ENCODE measurements at regions not wholly inside any gene's neighbourhood (a gene's known extent, or its start where the extent isn't known, plus 50 kb on each side); places are given as distances from the start of the nearest gene placed in this dataset.

GRCh38 chr6:48619771-48620170, 508.8 kb upstream of the PTCHD4 start:
- DNase-seq (ENCODE audit: low read depth, low spot score) (no peak), FAIRE-seq (no peak)
- H3K4me2 ChIP-seq (ENCODE audit: control insufficient read depth, extremely low read depth, insufficient read depth, low read depth, low read length): no peak overlapping the region
- peak overlapping the region; percentile 27 for H2AFZ ChIP-seq (ENCODE audit: control insufficient read depth, low read length)
- no peaks in the 10 kb centered on the region for H3K9me3 ChIP-seq (ENCODE audit: control insufficient read depth, low read depth, low read length)
- H3K27ac ChIP-seq (ENCODE audit: control insufficient read depth, insufficient read depth, low read length): no peak overlapping the region
- H3K79me2 ChIP-seq (ENCODE audit: control insufficient read depth, insufficient read depth, low read length): no peaks in the 10 kb centered on the region
- H4K20me1 ChIP-seq (ENCODE audit: control insufficient read depth, extremely low read depth, insufficient read depth, low read length): no peaks in the 10 kb centered on the region
- no peaks in the 10 kb centered on the region for H3K36me3 ChIP-seq (ENCODE audit: control insufficient read depth in 2 of 2, extremely low read depth in 1 of 2, insufficient read depth in 2 of 2, low read length in 2 of 2)
- TF ChIP-seq EZH2 (IDR thresholded peaks at IDR 0.05; ENCODE audit: low read length) (no peak), CTCF (optimal IDR thresholded peaks at IDR 0.05 in 1 of 3, IDR thresholded peaks at IDR 0.05 in 1 of 3, conservative IDR thresholded peaks at IDR 0.05 in 1 of 3; ENCODE audit: extremely low read depth in 1 of 3, insufficient read depth in 2 of 3, low read length in 3 of 3) (no peak)
- no peaks in the 10 kb centered on the region for H3K4me1 ChIP-seq (ENCODE audit: control insufficient read depth, extremely low read depth, insufficient read depth, low read length)
- H3K9ac ChIP-seq (ENCODE audit: control insufficient read depth, extremely low read depth, insufficient read depth, low read length): no peak overlapping the region
- dilution Hi-C loops (cut with MboI; ENCODE audit: extremely low pct_ligation_motif_present, low sequenced_read_pairs): no loop called here
- no peaks in the 10 kb centered on the region for H3K27me3 ChIP-seq (ENCODE audit: control insufficient read depth, extremely low read depth, insufficient read depth, low read length)
- H3K4me3 ChIP-seq (ENCODE audit: control insufficient read depth in 2 of 3, extremely low read depth in 1 of 3, insufficient read depth in 2 of 3, low read depth in 1 of 3, low read length in 3 of 3): no peak overlapping the region
- H3K9me1 ChIP-seq (ENCODE audit: control insufficient read depth, extremely low read depth, insufficient read depth, low read length): no peaks in the 10 kb centered on the region

GRCh38 chr6:48615041-48615440, 504.0 kb upstream of the PTCHD4 start:
- Histone ChIP-seq H3K27ac (ENCODE audit: control insufficient read depth, insufficient read depth, low read length) (no peak overlapping the region), H3K9me1 (ENCODE audit: control insufficient read depth, extremely low read depth, insufficient read depth, low read length) (no peaks in the 10 kb centered on the region), H3K79me2 (ENCODE audit: control insufficient read depth, insufficient read depth, low read length) (no peaks in the 10 kb centered on the region), H3K9ac (ENCODE audit: control insufficient read depth, extremely low read depth, insufficient read depth, low read length) (no peak overlapping the region), H3K4me2 (ENCODE audit: control insufficient read depth, extremely low read depth, insufficient read depth, low read depth, low read length) (no peak overlapping the region), H4K20me1 (ENCODE audit: control insufficient read depth, extremely low read depth, insufficient read depth, low read length) (no peaks in the 10 kb centered on the region), H3K4me3 (ENCODE audit: control insufficient read depth in 2 of 3, extremely low read depth in 1 of 3, insufficient read depth in 2 of 3, low read depth in 1 of 3, low read length in 3 of 3) (no peak overlapping the region), H3K27me3 (ENCODE audit: control insufficient read depth, extremely low read depth, insufficient read depth, low read length) (no peaks in the 10 kb centered on the region), H2AFZ (ENCODE audit: control insufficient read depth, low read length) (no peak overlapping the region), H3K36me3 (ENCODE audit: control insufficient read depth in 2 of 2, extremely low read depth in 1 of 2, insufficient read depth in 2 of 2, low read length in 2 of 2) (no peaks in the 10 kb centered on the region), H3K4me1 (ENCODE audit: control insufficient read depth, extremely low read depth, insufficient read depth, low read length) (no peaks in the 10 kb centered on the region), H3K9me3 (ENCODE audit: control insufficient read depth, low read depth, low read length) (no peaks in the 10 kb centered on the region)
- TF ChIP-seq EZH2 (IDR thresholded peaks at IDR 0.05; ENCODE audit: low read length): no peak
- no peak for TF ChIP-seq CTCF (optimal IDR thresholded peaks at IDR 0.05 in 1 of 3, IDR thresholded peaks at IDR 0.05 in 1 of 3, conservative IDR thresholded peaks at IDR 0.05 in 1 of 3; ENCODE audit: extremely low read depth in 1 of 3, insufficient read depth in 2 of 3, low read length in 3 of 3)
- dilution Hi-C loops (cut with MboI; ENCODE audit: extremely low pct_ligation_motif_present, low sequenced_read_pairs): no loop called here
- FAIRE-seq (no peak), DNase-seq (ENCODE audit: low read depth, low spot score) (no peak)

Data from keratinocyte (primary cell).